ACC112 (cell line): ENCODE measurements at regions not wholly inside any gene's neighbourhood (a gene's known extent, or its start where the extent isn't known, plus 50 kb on each side); places are given as distances from the start of the nearest gene placed in this dataset.
"Not testable (repeated sequence)": the region's sequence is repeated elsewhere in the genome, so short reads cannot be mapped to it uniquely, and the experiment has no call there.

ENCODE experiments used
- H2AFZ ChIP-seq: fragments of 200-600 bp; sonication (generic); one replicate; pipeline ENCODE4 v1.6.0; 2017; ENCODE audit warnings: antibody characterized with exemption, low read length; ENCODE audit not compliant: unreplicated experiment
- H3K27ac ChIP-seq: fragments of 200-600 bp; sonication (generic); 2 replicates; pipeline ENCODE4 v1.5.1; 2014; ENCODE audit warnings: low read depth, mild to moderate bottlenecking, antibody characterized with exemption, low read length, moderate library complexity
- H3K27me3 ChIP-seq: fragments of 200-600 bp; sonication (generic); 2 replicates; pipeline ENCODE4 v1.6.1; 2014; ENCODE audit warnings: mild to moderate bottlenecking, antibody characterized with exemption, low read length, moderate library complexity, mixed read lengths; ENCODE audit not compliant: insufficient read depth
- H3K36me3 ChIP-seq: fragments of 200-600 bp; sonication (generic); 2 replicates; pipeline ENCODE4 v1.6.1; 2016; ENCODE audit warnings: mild to moderate bottlenecking, antibody characterized with exemption, low read length, moderate library complexity, mixed read lengths; ENCODE audit not compliant: insufficient read depth
- H3K4me1 ChIP-seq: fragments of 200-600 bp; sonication (generic); one replicate; pipeline ENCODE4 v1.6.1; 2016; ENCODE audit warnings: low read length, mixed read lengths; ENCODE audit not compliant: insufficient read depth, unreplicated experiment, control insufficient read depth
- H3K4me3 ChIP-seq: fragments of 200-600 bp; sonication (generic); 2 replicates; pipeline ENCODE4 v1.5.1; 2014; ENCODE audit warnings: mild to moderate bottlenecking, low read depth, low read length
- H3K79me2 ChIP-seq: fragments of 200-600 bp; sonication (generic); one replicate; pipeline ENCODE4 v1.6.0; 2016; ENCODE audit warnings: low read length; ENCODE audit not compliant: control insufficient read depth, unreplicated experiment, insufficient read depth

GRCh38 chr1:37373413-37373812 is 101.0 kb upstream of the ZC3H12A start:
- Histone ChIP-seq H3K4me1 (no peaks in the 10 kb centered on the region), H2AFZ (no peak overlapping the region), H3K79me2 (no peaks in the 10 kb centered on the region), H3K27ac (no peak overlapping the region), H3K27me3 (no peaks in the 10 kb centered on the region), H3K36me3 (no peaks in the 10 kb centered on the region), H3K4me3 (no peak overlapping the region)

- H3K36me3 ChIP-seq, H3K4me3 ChIP-seq, H3K27ac ChIP-seq, H2AFZ ChIP-seq, H3K79me2 ChIP-seq, H3K27me3 ChIP-seq, H3K4me1 ChIP-seq: not testable (repeated sequence)
These were observed 93.8 kb upstream of the ZC3H12A start for GRCh38 chr1:37380546-37380945.

- Histone ChIP-seq H3K27ac (no peak overlapping the region), H2AFZ (no peak overlapping the region), H3K79me2 (no peaks in the 10 kb centered on the region), H3K27me3 (peaks cover 32% of the 10 kb centered on the region; the same call in 1 of the 2 replicates), H3K36me3 (no peaks in the 10 kb centered on the region), H3K4me3 (no peak overlapping the region), H3K4me1 (no peaks in the 10 kb centered on the region)
These were observed 86.5 kb upstream of the ZC3H12A start for GRCh38 chr1:37387854-37388253.

GRCh38 chr1:37389327-37389726 is 85.1 kb upstream of the ZC3H12A start:
- Histone ChIP-seq H3K4me3 (no peak overlapping the region), H3K36me3 (no peaks in the 10 kb centered on the region), H3K27me3 (peaks cover 44% of the 10 kb centered on the region), H3K4me1 (no peaks in the 10 kb centered on the region), H3K27ac (no peak overlapping the region), H3K79me2 (no peaks in the 10 kb centered on the region), H2AFZ (no peak overlapping the region)

- H3K27ac ChIP-seq, result no peak overlapping the region
- H3K36me3 ChIP-seq, result no peaks in the 10 kb centered on the region
- H2AFZ ChIP-seq, result no peak overlapping the region
- H3K4me1 ChIP-seq, result no peaks in the 10 kb centered on the region
- no peak overlapping the region for H3K4me3 ChIP-seq
- peaks cover 64% of the 10 kb centered on the region for H3K27me3 ChIP-seq
- no peaks in the 10 kb centered on the region for H3K79me2 ChIP-seq
These were observed 83.0 kb upstream of the ZC3H12A start for GRCh38 chr1:37391211-37392011.

GRCh38 chr1:37392051-37392450 is 82.3 kb upstream of the ZC3H12A start:
- Histone ChIP-seq H3K36me3 (no peaks in the 10 kb centered on the region), H3K27me3 (peaks cover 67% of the 10 kb centered on the region), H3K4me1 (no peaks in the 10 kb centered on the region), H3K27ac (no peak overlapping the region), H3K79me2 (no peaks in the 10 kb centered on the region), H2AFZ (no peak overlapping the region), H3K4me3 (no peak overlapping the region)

GRCh38 chr1:37393173-37394120 is 80.9 kb upstream of the ZC3H12A start:
- peaks cover 77% of the 10 kb centered on the region for H3K27me3 ChIP-seq

GRCh38 chr1:37394574-37395464 is 79.6 kb upstream of the ZC3H12A start:
- no peak overlapping the region for H3K4me3 ChIP-seq

More at GRCh38 chr1:37393173-37394120, 80.9 kb upstream of the ZC3H12A start:
- H3K4me1 ChIP-seq, result no peaks in the 10 kb centered on the region
- no peak overlapping the region for H2AFZ ChIP-seq
- no peak overlapping the region for H3K27ac ChIP-seq
- H3K36me3 ChIP-seq, result no peaks in the 10 kb centered on the region
- no peaks in the 10 kb centered on the region for H3K79me2 ChIP-seq
- no peak overlapping the region for H3K4me3 ChIP-seq

GRCh38 chr1:37398096-37398495 is 76.3 kb upstream of the ZC3H12A start:
- H3K36me3 ChIP-seq, result no peaks in the 10 kb centered on the region
- H3K4me3 ChIP-seq, result no peak overlapping the region
- peaks cover 83% of the 10 kb centered on the region for H3K27me3 ChIP-seq
- H3K79me2 ChIP-seq, result no peaks in the 10 kb centered on the region
- H2AFZ ChIP-seq, result no peak overlapping the region
- no peak overlapping the region for H3K27ac ChIP-seq
- H3K4me1 ChIP-seq, result no peaks in the 10 kb centered on the region

More at GRCh38 chr1:37394574-37395464, 79.6 kb upstream of the ZC3H12A start:
- Histone ChIP-seq H3K4me1 (no peaks in the 10 kb centered on the region), H3K79me2 (no peaks in the 10 kb centered on the region), H3K36me3 (no peaks in the 10 kb centered on the region), H3K27me3 (peaks cover 77% of the 10 kb centered on the region), H3K27ac (no peak overlapping the region), H2AFZ (no peak overlapping the region)

GRCh38 chr1:37399205-37399604 is 75.2 kb upstream of the ZC3H12A start:
- no peaks in the 10 kb centered on the region for H3K4me1 ChIP-seq
- peaks cover 81% of the 10 kb centered on the region for H3K27me3 ChIP-seq
- H3K27ac ChIP-seq, result no peak overlapping the region
- H3K36me3 ChIP-seq, result no peaks in the 10 kb centered on the region
- no peak overlapping the region for H3K4me3 ChIP-seq
- H3K79me2 ChIP-seq, result no peaks in the 10 kb centered on the region
- H2AFZ ChIP-seq, result no peak overlapping the region
